Smooth muscle cell (in vitro differentiated cells): ENCODE measurements at regions not wholly inside any gene's neighbourhood (a gene's known extent, or its start where the extent isn't known, plus 50 kb on each side); places are given as distances from the start of the nearest gene placed in this dataset.

Source experiments
- DNase-seq: peaks from one replicate; lab custom pipeline; 2025; ENCODE audit not compliant: unreplicated experiment; lab: John Stamatoyannopoulos, UW
- H2AFZ ChIP-seq: fragments of 200-600 bp; sonication (generic); 2 replicates; pipeline ENCODE4 v1.6.0; 2016; ENCODE audit warnings: antibody characterized with exemption, low read depth, mild to moderate bottlenecking
- H3F3A ChIP-seq: fragments of 200-600 bp; sonication (generic); 2 replicates; pipeline ENCODE4 v1.6.0; 2017; ENCODE audit warnings: antibody characterized with exemption, low read depth
- H3K27ac ChIP-seq: fragments of 200-600 bp; sonication (generic); 2 replicates; pipeline ENCODE4 v1.5.1; 2016; ENCODE audit warnings: low read depth, mild to moderate bottlenecking
- H3K27me3 ChIP-seq: fragments of 200-600 bp; sonication (generic); 2 replicates; pipeline ENCODE4 v1.6.1; 2016; ENCODE audit warnings: low read depth, mild to moderate bottlenecking
- H3K36me3 ChIP-seq: fragments of 200-600 bp; sonication (generic); 2 replicates; pipeline ENCODE4 v1.5.1; 2016; ENCODE audit warnings: low read depth
- H3K4me1 ChIP-seq: fragments of 200-600 bp; sonication (generic); 2 replicates; pipeline ENCODE4 v1.5.1; 2016; ENCODE audit warnings: low read depth
- H3K4me2 ChIP-seq: fragments of 200-600 bp; sonication (generic); 2 replicates; pipeline ENCODE4 v1.6.0; 2016; ENCODE audit warnings: mild to moderate bottlenecking
- H3K4me3 ChIP-seq: fragments of 200-600 bp; sonication (generic); 2 replicates; pipeline ENCODE4 v1.5.1; 2016; ENCODE audit warnings: mild to moderate bottlenecking
- H3K79me2 ChIP-seq: fragments of 200-600 bp; sonication (generic); 2 replicates; pipeline ENCODE4 v1.6.0; 2016; ENCODE audit warnings: low read depth, mild to moderate bottlenecking
- H3K9ac ChIP-seq: fragments of 200-600 bp; sonication (generic); 2 replicates; pipeline ENCODE4 v1.6.0; 2016; ENCODE audit warnings: low read depth
- H3K9me3 ChIP-seq: fragments of 200-600 bp; sonication (generic); replicated peaks from 2 replicates; pipeline ENCODE4 v1.5.1; 2016; ENCODE audit warnings: low read depth
- H4K20me1 ChIP-seq: fragments of 200-600 bp; sonication (generic); 2 replicates; pipeline ENCODE4 v1.6.0; 2016; ENCODE audit warnings: low read depth
- CTCF ChIP-seq: fragments of 200-600 bp; sonication (generic); IDR thresholded peaks from 2 replicates; pipeline ENCODE4 v1.5.1; 2017; ENCODE audit warnings: borderline replicate concordance, mild to moderate bottlenecking, antibody characterized with exemption; ENCODE audit not compliant: insufficient read depth, poor library complexity, severe bottlenecking
- WGBS: methylation state at CpG from one replicate; pipeline ENCODE4 v1.1.7; 2016; ENCODE audit warnings: low lambda C conversion rate; 5-methylcytosine and 5-hydroxymethylcytosine counted together

- Histone ChIP-seq H3K9ac (no peak overlapping the region), H3K27me3 (no peaks in the 10 kb centered on the region)
- 91% methylated on average over 2 of the region's 2 CpGs for WGBS
These were observed 290.0 kb downstream of the PAX1 start for GRCh38 chr20:21995461-21995860.

GRCh38 chr20:21994203-21994602 lies 288.7 kb downstream of the PAX1 start:
- TF ChIP-seq CTCF: no peak
- H3K4me2 ChIP-seq: no peak overlapping the region
- no peaks in the 10 kb centered on the region for H3F3A ChIP-seq
- H3K79me2 ChIP-seq: no peaks in the 10 kb centered on the region
- H2AFZ ChIP-seq: no peak overlapping the region
- H3K27ac ChIP-seq: no peak overlapping the region
- no peaks in the 10 kb centered on the region for H4K20me1 ChIP-seq
- H3K9ac ChIP-seq: no peak overlapping the region
- H3K4me1 ChIP-seq: no peaks in the 10 kb centered on the region
- WGBS: 95% methylated on average over 2 of the region's 2 CpGs
- no peak overlapping the region for H3K4me3 ChIP-seq
- no peak for DNase-seq
- no peaks in the 10 kb centered on the region for H3K36me3 ChIP-seq
- H3K9me3 ChIP-seq: no peaks in the 10 kb centered on the region
- no peaks in the 10 kb centered on the region for H3K27me3 ChIP-seq

More at GRCh38 chr20:21995461-21995860, 290.0 kb downstream of the PAX1 start:
- Histone ChIP-seq H3K27ac (no peak overlapping the region), H3K4me3 (no peak overlapping the region), H3K9me3 (no peaks in the 10 kb centered on the region), H3K4me2 (no peak overlapping the region), H3K36me3 (no peaks in the 10 kb centered on the region), H3K4me1 (no peaks in the 10 kb centered on the region), H3F3A (no peaks in the 10 kb centered on the region), H4K20me1 (no peaks in the 10 kb centered on the region), H2AFZ (no peak overlapping the region), H3K79me2 (no peaks in the 10 kb centered on the region)
- TF ChIP-seq CTCF: no peak
- no peak for DNase-seq

- Histone ChIP-seq H3K4me1 (no peaks in the 10 kb centered on the region), H4K20me1 (no peaks in the 10 kb centered on the region), H3K79me2 (no peaks in the 10 kb centered on the region), H3K27me3 (no peaks in the 10 kb centered on the region), H3K27ac (no peak overlapping the region), H3K36me3 (no peaks in the 10 kb centered on the region), H3K4me2 (no peak overlapping the region), H3F3A (no peaks in the 10 kb centered on the region), H2AFZ (no peak overlapping the region), H3K4me3 (no peak overlapping the region), H3K9me3 (no peaks in the 10 kb centered on the region), H3K9ac (no peak overlapping the region)
- 82% methylated on average over 3 of the region's 3 CpGs for WGBS
- DNase-seq: no peak
- TF ChIP-seq CTCF: no peak
These were observed 277.1 kb downstream of the PAX1 start for GRCh38 chr20:21982559-21982958.

GRCh38 chr20:21981597-21982344 lies 276.3 kb downstream of the PAX1 start:
- Histone ChIP-seq H3K9me3 (no peaks in the 10 kb centered on the region), H3F3A (no peaks in the 10 kb centered on the region), H3K27ac (peak overlapping the region; percentile 46), H4K20me1 (no peaks in the 10 kb centered on the region), H3K4me2 (no peak overlapping the region), H3K4me3 (no peak overlapping the region), H2AFZ (no peak overlapping the region), H3K36me3 (no peaks in the 10 kb centered on the region), H3K79me2 (no peaks in the 10 kb centered on the region), H3K9ac (no peak overlapping the region), H3K4me1 (no peaks in the 10 kb centered on the region), H3K27me3 (no peaks in the 10 kb centered on the region)
- no peak for TF ChIP-seq CTCF
- DNase-seq: no peak
- WGBS: 76% methylated on average over 6 of the region's 6 CpGs
